ENCODE measurements at regions not wholly inside any gene's neighbourhood (a gene's known extent, or its start where the extent isn't known, plus 50 kb on each side); places are given as distances from the start of the nearest gene placed in this dataset.
"Not testable (repeated sequence)": the region's sequence is repeated elsewhere in the genome, so short reads cannot be mapped to it uniquely, and the experiment has no call there.

DNA sequence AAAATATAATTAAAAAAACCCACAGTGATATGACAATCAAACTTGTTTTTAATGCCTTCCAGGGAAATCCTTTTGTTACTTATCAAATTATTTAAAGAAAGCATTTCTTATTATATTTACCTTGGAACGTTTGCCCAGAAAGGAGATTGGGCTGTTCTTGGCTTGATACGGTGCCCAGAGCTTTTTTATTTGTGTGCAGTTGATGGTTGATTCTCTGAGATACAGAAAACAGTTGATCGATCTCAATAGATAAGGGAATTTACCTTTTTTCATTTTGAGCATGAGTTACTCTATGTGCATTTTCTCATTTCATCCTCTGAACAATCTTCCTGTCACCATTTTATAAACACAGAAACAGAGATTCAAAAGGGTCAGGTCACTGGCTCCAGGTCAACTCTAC, 72.5 kb upstream of the NEDD9 start:
- no peak overlapping the region for H3K27ac ChIP-seq
- no peak for DNase-seq (ENCODE audit: low spot score)
- no peak overlapping the region for H3K4me3 ChIP-seq
- TF ChIP-seq, protein P1, sequence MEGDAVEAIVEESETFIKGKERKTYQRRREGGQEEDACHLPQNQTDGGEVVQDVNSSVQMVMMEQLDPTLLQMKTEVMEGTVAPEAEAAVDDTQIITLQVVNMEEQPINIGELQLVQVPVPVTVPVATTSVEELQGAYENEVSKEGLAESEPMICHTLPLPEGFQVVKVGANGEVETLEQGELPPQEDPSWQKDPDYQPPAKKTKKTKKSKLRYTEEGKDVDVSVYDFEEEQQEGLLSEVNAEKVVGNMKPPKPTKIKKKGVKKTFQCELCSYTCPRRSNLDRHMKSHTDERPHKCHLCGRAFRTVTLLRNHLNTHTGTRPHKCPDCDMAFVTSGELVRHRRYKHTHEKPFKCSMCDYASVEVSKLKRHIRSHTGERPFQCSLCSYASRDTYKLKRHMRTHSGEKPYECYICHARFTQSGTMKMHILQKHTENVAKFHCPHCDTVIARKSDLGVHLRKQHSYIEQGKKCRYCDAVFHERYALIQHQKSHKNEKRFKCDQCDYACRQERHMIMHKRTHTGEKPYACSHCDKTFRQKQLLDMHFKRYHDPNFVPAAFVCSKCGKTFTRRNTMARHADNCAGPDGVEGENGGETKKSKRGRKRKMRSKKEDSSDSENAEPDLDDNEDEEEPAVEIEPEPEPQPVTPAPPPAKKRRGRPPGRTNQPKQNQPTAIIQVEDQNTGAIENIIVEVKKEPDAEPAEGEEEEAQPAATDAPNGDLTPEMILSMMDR (IDR thresholded peaks at IDR 0.05), result no peak

DNA sequence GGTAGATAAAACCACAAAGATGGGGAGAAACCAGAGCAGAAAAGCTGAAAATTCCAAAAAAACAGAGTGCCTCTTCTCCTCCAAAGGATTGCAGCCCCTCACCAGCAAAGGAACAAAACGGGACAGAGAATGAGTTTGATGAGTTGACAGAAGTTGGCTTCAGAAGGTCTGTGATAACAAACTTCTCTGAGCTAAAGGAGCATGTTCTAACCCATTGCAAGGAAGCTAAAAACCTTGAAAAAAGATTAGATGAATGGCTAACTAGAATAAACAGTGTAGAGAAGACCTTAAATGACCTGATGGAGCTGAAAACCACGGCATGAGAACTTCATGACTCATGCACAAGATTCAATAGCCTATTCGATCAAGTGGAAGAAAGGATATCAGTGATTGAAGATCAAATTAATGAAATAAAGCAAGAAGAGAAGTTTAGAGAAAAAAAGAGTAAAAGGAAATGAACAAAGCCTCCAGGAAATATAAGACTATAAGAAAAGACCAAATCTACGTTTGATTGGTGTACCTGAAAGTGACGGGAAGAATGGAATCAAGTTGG, 67.5 kb upstream of the NEDD9 start:
- DNase-seq (ENCODE audit: low spot score); H3K4me3 ChIP-seq: not testable (repeated sequence)

DNA sequence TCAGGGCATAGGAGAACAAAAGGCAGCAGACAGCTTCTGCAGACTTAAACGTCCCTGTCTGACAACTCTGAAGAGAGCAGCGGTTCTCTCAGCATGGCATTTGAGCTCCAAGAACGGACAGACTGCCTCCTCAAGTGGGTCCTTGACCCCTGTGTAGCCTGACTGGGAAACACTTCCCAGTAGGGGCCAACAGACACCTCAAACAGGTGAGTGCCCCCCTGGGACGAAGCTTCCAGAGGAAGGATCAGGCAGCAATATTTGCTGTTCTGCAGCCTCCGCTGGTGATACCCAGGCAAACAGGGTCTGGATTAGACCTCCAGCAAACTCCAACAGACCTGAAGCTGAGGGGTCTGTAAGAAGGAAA, 66.9 kb upstream of the NEDD9 start:
- not testable (repeated sequence) for DNase-seq (ENCODE audit: low spot score)

More for the DNA sequence above, 67.5 kb upstream of the NEDD9 start:
- not testable (repeated sequence) for H3K27ac ChIP-seq

DNA sequence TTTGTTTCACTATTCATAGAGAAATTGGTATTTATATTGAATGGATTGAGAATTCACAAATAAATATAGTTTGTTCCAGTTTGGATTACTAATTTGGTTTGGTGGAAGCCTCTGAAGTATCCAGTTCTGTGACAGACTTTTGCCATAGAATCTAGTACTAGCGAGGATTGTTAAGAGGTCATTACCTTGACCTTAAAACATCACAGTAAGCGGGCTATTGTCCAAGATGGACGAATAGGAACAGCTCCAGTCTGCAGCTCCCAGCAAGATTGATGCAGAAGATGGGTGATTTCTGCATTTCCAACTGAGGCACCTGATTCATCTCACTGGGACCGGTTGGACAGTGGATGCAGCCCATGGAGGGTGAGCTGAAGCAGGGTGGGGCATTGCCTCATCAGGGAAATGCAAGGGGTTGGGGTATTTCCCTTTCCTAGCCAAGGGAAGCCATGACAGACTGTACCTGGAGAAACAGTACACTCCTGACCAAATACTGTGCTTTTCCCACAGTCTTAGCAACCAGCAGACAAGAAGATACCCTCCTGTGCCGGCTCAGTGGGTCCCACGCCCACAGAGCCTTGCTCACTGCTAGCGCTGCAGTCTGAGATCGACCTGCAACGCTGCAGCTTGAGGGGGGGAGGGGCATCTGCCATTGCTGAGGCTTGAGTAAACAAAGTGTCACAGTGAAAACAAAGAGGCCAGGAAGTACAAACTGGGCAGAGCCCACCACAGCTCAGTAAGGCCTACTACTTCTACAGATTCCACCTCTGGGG, 66.4 kb upstream of the NEDD9 start:
- no peak for DNase-seq (ENCODE audit: low spot score)
- Histone ChIP-seq H3K4me3 (no peak overlapping the region), H3K27ac (no peak overlapping the region)
- TF ChIP-seq, protein P1 (IDR thresholded peaks at IDR 0.05), result no peak

More for the DNA sequence above, 66.9 kb upstream of the NEDD9 start:
- not testable (repeated sequence) for H3K4me3 ChIP-seq, H3K27ac ChIP-seq

DNA sequence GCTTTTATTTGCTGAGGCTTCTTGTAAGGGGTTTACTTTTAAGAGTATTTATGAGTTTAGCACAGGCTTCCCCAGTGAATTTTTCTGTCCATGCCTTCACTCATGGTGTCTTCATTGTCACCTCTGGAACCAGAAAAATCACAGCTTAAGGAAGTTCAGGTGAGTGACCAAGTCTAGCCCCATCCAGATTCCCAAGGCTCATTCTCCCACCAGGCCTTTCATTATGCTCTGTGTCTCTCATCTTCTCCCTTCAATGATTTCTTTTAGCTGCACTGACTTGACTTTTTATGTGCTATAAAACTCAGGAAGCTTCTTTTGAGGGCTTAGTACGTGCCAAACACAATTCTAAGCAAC, 64.9 kb upstream of the NEDD9 start:
- no peak overlapping the region for H3K4me3 ChIP-seq
- DNase-seq (ENCODE audit: low spot score), result no peak
- no peak overlapping the region for H3K27ac ChIP-seq
- TF ChIP-seq, protein P1 (IDR thresholded peaks at IDR 0.05), result no peak

DNA sequence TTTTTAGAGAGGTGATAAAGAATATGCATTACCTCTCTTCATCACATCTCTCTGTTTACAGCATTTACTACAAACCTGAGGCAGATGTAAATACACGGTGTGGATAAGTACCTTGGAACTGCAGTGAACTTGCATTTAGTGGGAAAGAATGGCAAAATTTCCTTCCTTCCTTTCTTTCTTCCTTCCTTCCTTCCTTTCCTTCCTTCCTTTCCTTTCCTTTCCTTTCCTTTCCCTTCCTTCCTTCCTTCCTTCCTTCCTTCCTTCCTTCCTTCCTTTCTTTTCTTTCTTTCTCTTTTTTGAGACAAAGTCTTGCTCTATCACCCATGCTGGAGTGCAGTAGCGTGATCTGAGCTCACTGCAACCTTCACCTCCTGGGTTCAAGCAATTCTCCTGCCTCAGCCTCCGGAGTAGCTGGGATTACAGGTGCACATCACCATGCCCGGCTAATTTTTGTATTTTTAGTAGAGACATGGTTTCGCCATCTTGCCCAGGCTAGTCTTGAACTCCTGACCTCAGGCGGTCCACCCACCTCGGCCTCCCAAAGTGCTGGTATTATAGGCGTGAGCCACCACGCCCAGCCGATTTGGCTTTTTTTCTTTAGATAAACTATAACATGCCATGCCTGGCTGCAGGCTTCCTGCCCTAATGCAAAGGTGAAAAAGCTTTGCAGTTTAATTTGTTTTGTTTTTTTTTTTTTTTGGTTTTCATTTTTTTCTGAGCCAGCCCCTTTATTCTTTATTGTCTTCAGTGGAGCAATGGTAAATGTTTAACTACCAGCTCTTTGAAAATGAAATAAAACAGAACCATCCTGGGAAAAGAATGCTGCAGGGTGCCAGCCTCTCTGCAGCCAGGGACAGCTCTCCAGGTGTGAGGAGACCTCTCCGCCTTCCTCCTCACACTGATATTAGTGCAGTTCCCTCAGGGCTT, 64.2 kb upstream of the NEDD9 start:
- DNase-seq (ENCODE audit: low spot score), result no peak
- TF ChIP-seq, protein P1 (IDR thresholded peaks at IDR 0.05), result no peak
- H3K4me3 ChIP-seq, result no peak overlapping the region
- no peak overlapping the region for H3K27ac ChIP-seq

DNA sequence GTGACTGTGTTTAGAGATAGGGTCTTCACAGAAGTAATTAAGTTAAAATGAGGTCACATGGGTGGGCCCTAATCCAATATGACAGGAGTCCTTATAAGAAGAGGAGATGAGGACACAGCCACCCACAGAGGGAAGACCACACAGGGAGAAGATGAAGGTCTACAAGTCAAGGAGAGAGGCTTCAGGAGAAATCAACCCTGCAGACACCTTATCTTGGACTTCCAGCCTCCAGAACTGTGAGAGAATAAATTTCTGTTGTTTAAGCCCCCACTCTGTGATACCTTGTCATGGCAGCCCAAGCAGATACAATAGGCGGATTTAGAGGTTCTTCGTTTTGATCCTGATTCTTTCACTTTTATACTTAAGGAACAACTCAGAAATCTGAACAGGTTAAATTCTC, 63.5 kb upstream of the NEDD9 start:
- no peak overlapping the region for H3K27ac ChIP-seq
- TF ChIP-seq, protein P1 (IDR thresholded peaks at IDR 0.05), result no peak
- H3K4me3 ChIP-seq, result no peak overlapping the region
- DNase-seq (ENCODE audit: low spot score), result no peak

All from coronary artery (tissue), 2 donors.